Activated CD8-positive, alpha-beta T cell treated with anti-CD3 and anti-CD28 coated beads for 36 hours (primary cell): ENCODE measurements at regions not wholly inside any gene's neighbourhood (a gene's known extent, or its start where the extent isn't known, plus 50 kb on each side); places are given as distances from the start of the nearest gene placed in this dataset.

Experiments used
- ATAC-seq: fragments of 200-7000 bp; cut with Tn5 transposase; one replicate; pipeline ENCODE4 v1.10.0; 2021; ENCODE audit warnings: mild to moderate bottlenecking, moderate library complexity
- CTCF ChIA-PET: fragments of 350-600 bp; sonication (Branson Sonifier 250); formaldehyde crosslinking; loops from one replicate; lab custom pipeline; 2021; ENCODE audit warnings: antibody characterized with exemption; lab: Charles Lee
- POLR2A ChIA-PET: fragments of 350-600 bp; sonication (Branson Sonifier 250); formaldehyde crosslinking; loops from one replicate; lab custom pipeline; 2021; ENCODE audit warnings: antibody characterized with exemption; lab: Charles Lee
- DNase-seq: peaks from one replicate; pipeline ENCODE4 v3.0.0-alpha.2; 2020
- H3K27ac Mint-ChIP-seq: one replicate; pipeline ENCODE4 v1.8.0; 2021; ENCODE audit warnings: mild to moderate bottlenecking, mixed read lengths
- H3K27me3 Mint-ChIP-seq: one replicate; pipeline ENCODE4 v1.8.0; 2021; ENCODE audit warnings: mixed read lengths
- H3K36me3 Mint-ChIP-seq: one replicate; pipeline ENCODE4 v1.8.0; 2021; ENCODE audit warnings: low read depth, mixed read lengths
- H3K4me1 Mint-ChIP-seq: one replicate; pipeline ENCODE4 v1.8.0; 2021; ENCODE audit warnings: low read depth, mixed read lengths
- H3K4me3 Mint-ChIP-seq: one replicate; pipeline ENCODE4 v1.8.0; 2021; ENCODE audit warnings: mild to moderate bottlenecking, moderate library complexity, mixed read lengths
- H3K9me3 Mint-ChIP-seq: one replicate; pipeline ENCODE4 v1.8.0; 2021; ENCODE audit warnings: mixed read lengths
- intact Hi-C: fragments of 100-400 bp; cut with micrococcal nuclease; formaldehyde crosslinking; loops from one replicate; pipeline ENCODE4 v1.10.0; 2022
- TF ChIP-seq, protein P1 (sequence below): fragments of 200-600 bp; IDR thresholded peaks from one replicate; pipeline ENCODE4 v1.8.0; 2022; ENCODE audit warnings: antibody characterized with exemption, mild to moderate bottlenecking

DNA sequence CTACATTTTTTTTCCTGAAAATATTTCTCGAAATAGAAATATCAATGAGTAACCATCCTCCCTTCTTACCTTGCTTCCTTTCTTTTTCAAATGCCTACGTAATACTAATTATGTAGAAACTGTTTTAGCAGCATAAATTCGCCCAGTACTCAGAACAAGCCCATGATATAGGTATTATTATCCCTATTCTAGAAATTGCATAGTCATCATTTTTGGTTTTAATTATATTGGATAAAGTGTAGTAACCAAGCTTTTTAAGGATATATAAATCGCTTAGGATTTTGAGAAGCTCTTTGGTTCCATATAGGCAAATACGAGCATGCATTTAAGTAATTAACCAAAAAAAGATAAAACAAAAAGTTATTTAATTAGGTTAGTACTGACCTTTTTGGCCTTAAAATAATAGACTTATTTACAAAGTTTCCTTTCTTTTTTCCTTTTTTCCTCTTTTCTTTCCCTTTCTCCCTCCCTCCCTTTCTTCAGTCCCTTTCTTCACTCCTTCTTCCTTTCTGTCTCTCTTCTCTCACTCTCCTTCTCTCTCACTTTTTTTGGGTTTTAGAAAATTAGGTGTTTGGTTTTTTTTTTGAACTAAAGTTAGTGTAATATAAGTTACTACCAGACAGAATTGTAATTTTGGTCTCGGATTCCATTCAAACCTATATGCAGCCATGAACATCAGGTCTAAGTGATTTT, 457.7 kb downstream of the RFPL4B start:
- POLR2A ChIA-PET, result no interaction called here

DNA sequence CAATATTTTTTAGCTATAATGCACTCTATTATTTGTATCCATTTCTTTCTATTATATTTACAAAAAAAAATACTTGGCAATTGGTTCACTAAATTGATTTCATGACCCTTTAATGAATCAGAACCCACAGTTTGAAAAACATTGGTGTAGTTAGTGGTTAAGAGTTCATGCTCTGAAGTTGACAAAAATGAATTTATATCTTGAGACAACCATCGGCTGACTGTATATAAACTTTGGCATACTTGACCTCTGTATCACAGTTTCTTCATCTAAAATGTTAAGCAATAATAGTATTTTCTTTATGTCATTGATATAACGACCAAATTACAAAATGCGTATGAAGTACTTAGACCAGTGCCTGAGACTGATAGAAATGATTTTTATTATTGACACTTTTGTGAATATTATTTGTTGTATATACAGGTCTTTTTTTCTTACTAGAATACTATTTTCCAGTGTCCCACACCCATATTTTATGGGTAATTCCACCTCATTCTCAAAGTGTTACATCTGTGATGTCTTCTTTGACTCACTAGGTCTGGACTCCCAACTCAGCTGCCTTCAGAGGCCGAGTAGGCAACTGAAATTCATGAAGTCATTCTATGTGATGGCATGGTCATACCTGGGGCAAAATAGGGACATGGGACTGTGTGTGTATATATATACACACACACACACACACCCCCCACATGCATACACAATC, 459.2 kb downstream of the RFPL4B start:
- Mint-ChIP-seq H3K9me3 (no peaks in the 10 kb centered on the region), H3K27me3 (no peaks in the 10 kb centered on the region), H3K4me1 (no peaks in the 10 kb centered on the region), H3K27ac (no peak overlapping the region), H3K4me3 (no peak overlapping the region), H3K36me3 (no peaks in the 10 kb centered on the region)
- intact Hi-C loops, result no loop called here
- no peak for DNase-seq
- ChIA-PET POLR2A (no interaction called here), CTCF (no interaction called here)
- no peak for ATAC-seq
- TF ChIP-seq, protein P1, sequence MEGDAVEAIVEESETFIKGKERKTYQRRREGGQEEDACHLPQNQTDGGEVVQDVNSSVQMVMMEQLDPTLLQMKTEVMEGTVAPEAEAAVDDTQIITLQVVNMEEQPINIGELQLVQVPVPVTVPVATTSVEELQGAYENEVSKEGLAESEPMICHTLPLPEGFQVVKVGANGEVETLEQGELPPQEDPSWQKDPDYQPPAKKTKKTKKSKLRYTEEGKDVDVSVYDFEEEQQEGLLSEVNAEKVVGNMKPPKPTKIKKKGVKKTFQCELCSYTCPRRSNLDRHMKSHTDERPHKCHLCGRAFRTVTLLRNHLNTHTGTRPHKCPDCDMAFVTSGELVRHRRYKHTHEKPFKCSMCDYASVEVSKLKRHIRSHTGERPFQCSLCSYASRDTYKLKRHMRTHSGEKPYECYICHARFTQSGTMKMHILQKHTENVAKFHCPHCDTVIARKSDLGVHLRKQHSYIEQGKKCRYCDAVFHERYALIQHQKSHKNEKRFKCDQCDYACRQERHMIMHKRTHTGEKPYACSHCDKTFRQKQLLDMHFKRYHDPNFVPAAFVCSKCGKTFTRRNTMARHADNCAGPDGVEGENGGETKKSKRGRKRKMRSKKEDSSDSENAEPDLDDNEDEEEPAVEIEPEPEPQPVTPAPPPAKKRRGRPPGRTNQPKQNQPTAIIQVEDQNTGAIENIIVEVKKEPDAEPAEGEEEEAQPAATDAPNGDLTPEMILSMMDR, result no peak

More for the DNA sequence above, 457.7 kb downstream of the RFPL4B start:
- ATAC-seq, result no peak
- TF ChIP-seq, protein P1, result no peak
- H3K27ac Mint-ChIP-seq, result no peak overlapping the region
- no peak overlapping the region for H3K4me3 Mint-ChIP-seq
- H3K4me1 Mint-ChIP-seq, result no peaks in the 10 kb centered on the region
- intact Hi-C loops, result no loop called here
- no peaks in the 10 kb centered on the region for H3K9me3 Mint-ChIP-seq
- H3K27me3 Mint-ChIP-seq, result no peaks in the 10 kb centered on the region
- no peaks in the 10 kb centered on the region for H3K36me3 Mint-ChIP-seq
- no peak for DNase-seq
- CTCF ChIA-PET, result no interaction called here

DNA sequence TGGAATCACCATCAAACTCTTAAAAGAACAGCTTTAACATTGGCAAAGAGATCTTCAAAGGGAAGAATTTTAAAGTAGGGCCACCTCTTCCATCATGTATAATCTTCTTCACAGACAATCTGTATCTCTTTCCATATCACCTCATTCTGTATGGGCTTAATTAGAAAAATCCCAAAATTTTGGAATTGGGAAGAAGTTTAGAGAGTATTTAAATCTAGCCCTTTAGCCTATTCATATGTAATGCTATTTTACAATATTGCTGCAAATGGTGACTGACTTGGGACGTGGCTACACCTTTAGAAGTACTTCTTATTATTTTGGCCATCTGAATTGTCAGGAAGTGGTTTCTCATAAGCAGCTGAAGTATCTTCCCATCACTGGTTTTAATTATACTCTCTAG, 474.3 kb downstream of the RFPL4B start:
- Mint-ChIP-seq H3K4me3 (no peak overlapping the region), H3K27ac (no peak overlapping the region), H3K27me3 (no peaks in the 10 kb centered on the region), H3K9me3 (peaks cover 3% of the 10 kb centered on the region), H3K36me3 (no peaks in the 10 kb centered on the region), H3K4me1 (no peaks in the 10 kb centered on the region)
- DNase-seq, result no peak
- TF ChIP-seq, protein P1, result no peak
- CTCF ChIA-PET, result no interaction called here
- POLR2A ChIA-PET, result no interaction called here
- no peak for ATAC-seq
- intact Hi-C loops, result no loop called here

DNA sequence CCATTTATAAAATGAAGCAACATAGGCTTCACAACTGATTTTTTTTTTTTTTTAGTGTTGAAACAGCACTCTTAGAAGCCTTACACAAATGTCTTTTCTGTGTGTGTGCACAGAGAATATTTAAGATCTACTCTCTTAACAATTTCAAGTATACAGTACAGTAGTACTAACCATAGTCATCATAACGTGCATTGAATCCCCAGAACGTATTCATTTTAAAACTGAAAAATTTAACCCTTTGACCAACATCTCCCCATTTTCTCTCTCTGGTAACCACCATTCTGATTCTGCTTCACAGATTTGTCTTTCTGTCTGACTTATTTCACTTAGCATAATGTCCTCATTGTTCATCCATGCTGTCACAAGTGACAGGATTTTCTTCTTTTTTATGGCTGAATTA, 475.6 kb downstream of the RFPL4B start:
- H3K4me1 Mint-ChIP-seq, result no peaks in the 10 kb centered on the region
- intact Hi-C loops, result no loop called here
- CTCF ChIA-PET, result no interaction called here
- H3K4me3 Mint-ChIP-seq, result no peak overlapping the region
- H3K36me3 Mint-ChIP-seq, result no peaks in the 10 kb centered on the region
- H3K9me3 Mint-ChIP-seq, result peaks cover 3% of the 10 kb centered on the region
- DNase-seq (no peak), ATAC-seq (no peak)
- TF ChIP-seq, protein P1, result no peak
- POLR2A ChIA-PET, result no interaction called here
- no peak overlapping the region for H3K27ac Mint-ChIP-seq
- H3K27me3 Mint-ChIP-seq, result no peaks in the 10 kb centered on the region

DNA sequence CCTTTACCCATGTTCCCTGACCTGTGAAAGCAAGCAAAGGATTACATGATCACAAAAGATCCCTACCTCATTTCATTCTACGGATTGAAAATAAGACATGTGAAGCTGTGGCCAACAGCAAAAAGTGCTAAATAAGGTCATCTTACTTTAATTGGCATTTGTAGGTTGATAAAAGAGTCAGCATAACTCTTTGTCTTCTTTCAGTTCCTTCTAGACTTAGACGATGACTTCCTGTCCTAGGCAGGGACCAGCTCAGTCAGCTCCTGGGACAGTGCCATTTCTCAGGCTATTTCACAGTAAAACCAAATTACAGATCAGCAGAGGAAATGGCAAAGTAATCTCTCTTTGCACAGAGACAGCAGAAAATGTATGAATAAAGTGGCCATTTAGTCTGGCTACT, 480.7 kb downstream of the RFPL4B start:
- no peaks in the 10 kb centered on the region for H3K27me3 Mint-ChIP-seq
- H3K4me3 Mint-ChIP-seq, result no peak overlapping the region
- H3K36me3 Mint-ChIP-seq, result no peaks in the 10 kb centered on the region
- CTCF ChIA-PET, result no interaction called here
- intact Hi-C loops, result no loop called here
- H3K9me3 Mint-ChIP-seq, result no peaks in the 10 kb centered on the region
- TF ChIP-seq, protein P1, result no peak
- ATAC-seq, result no peak
- no peak for DNase-seq
- no peaks in the 10 kb centered on the region for H3K4me1 Mint-ChIP-seq
- no peak overlapping the region for H3K27ac Mint-ChIP-seq
- POLR2A ChIA-PET, result no interaction called here
